CD4-positive, alpha-beta T cell (primary cell): ENCODE measurements at regions not wholly inside any gene's neighbourhood (a gene's known extent, or its start where the extent isn't known, plus 50 kb on each side); places are given as distances from the start of the nearest gene placed in this dataset.

Experiments used
- ATAC-seq: fragments of 200-7000 bp; cut with Tn5 transposase; one replicate; pipeline ENCODE4 v1.10.0; 2022; ENCODE audit warnings: mild to moderate bottlenecking; ENCODE audit not compliant: poor library complexity
- CTCF ChIA-PET: fragments of 350-600 bp; sonication (Branson Sonifier 250); formaldehyde crosslinking; loops from one replicate; lab custom pipeline; 2021; ENCODE audit warnings: antibody characterized with exemption, inconsistent platforms; lab: Charles Lee
- POLR2A ChIA-PET: fragments of 350-600 bp; sonication (Branson Sonifier 250); formaldehyde crosslinking; loops from one replicate; lab custom pipeline; 2021; ENCODE audit warnings: antibody characterized with exemption, inconsistent platforms; lab: Charles Lee
- DNase-seq, 14 experiments: peaks; one replicate each; pipeline ENCODE4 v3.0.0-alpha.2; 2013 to 2020; ENCODE audit warnings: mixed read lengths in 2 of 14
- H3K27ac ChIP-seq, 2 donors: one replicate each; pipeline versions ENCODE4 v1.5.1 to v1.7.0; 2013; ENCODE audit warnings: low read length in 2 of 2, low read depth in 1 of 2, mild to moderate bottlenecking in 1 of 2
- H3K27me3 ChIP-seq, 2 experiments: 1 replicate in 1 of 2; 2 replicates in 1 of 2; pipeline versions ENCODE4 v1.6.1 to v1.7.0; 2013; ENCODE audit warnings: low read length in 2 of 2, control low read depth in 1 of 2, mild to moderate bottlenecking in 1 of 2, moderate library complexity in 1 of 2; ENCODE audit not compliant: insufficient read depth in 2 of 2, control insufficient read depth in 1 of 2
- H3K36me3 ChIP-seq: one replicate; pipeline ENCODE4 v1.6.1; 2013; ENCODE audit warnings: low read length, control low read depth; ENCODE audit not compliant: insufficient read depth
- H3K4me1 ChIP-seq: one replicate; pipeline ENCODE4 v1.6.1; 2013; ENCODE audit warnings: low read length, control low read depth; ENCODE audit not compliant: insufficient read depth
- H3K4me3 ChIP-seq: one replicate; pipeline ENCODE4 v1.5.1; 2013; ENCODE audit warnings: mild to moderate bottlenecking, low read length, moderate library complexity
- H3K9me3 ChIP-seq, 2 experiments: 1 replicate in 1 of 2; 2 replicates in 1 of 2; pipeline versions ENCODE4 v1.6.1 to v1.7.0; 2013; ENCODE audit warnings: low read length in 2 of 2, mild to moderate bottlenecking in 2 of 2, control low read depth in 1 of 2, moderate library complexity in 1 of 2; ENCODE audit not compliant: control insufficient read depth in 1 of 2, insufficient read depth in 1 of 2
- H3K27ac Mint-ChIP-seq: one replicate; pipeline ENCODE4 v1.8.0; 2020; ENCODE audit warnings: mixed read lengths
- H3K27me3 Mint-ChIP-seq: one replicate; pipeline ENCODE4 v1.8.0; 2021; ENCODE audit warnings: mixed read lengths
- H3K36me3 Mint-ChIP-seq: one replicate; pipeline ENCODE4 v1.8.0; 2021; ENCODE audit warnings: low read depth, mixed read lengths
- H3K4me1 Mint-ChIP-seq: one replicate; pipeline ENCODE4 v1.8.0; 2021; ENCODE audit warnings: low read depth, mixed read lengths
- H3K4me3 Mint-ChIP-seq: one replicate; pipeline ENCODE4 v1.8.0; 2020; ENCODE audit warnings: mild to moderate bottlenecking, mixed read lengths
- H3K9me3 Mint-ChIP-seq: one replicate; pipeline ENCODE4 v1.8.0; 2020; ENCODE audit warnings: mixed read lengths
- CTCF ChIP-seq: fragments of 200-600 bp; IDR thresholded peaks from one replicate; pipeline ENCODE4 v1.8.0; 2022; ENCODE audit warnings: antibody characterized with exemption, mild to moderate bottlenecking
- intact Hi-C, 2 experiments: fragments of 100-400 bp; cut with DNase I in 1 of 2; cut with micrococcal nuclease in 1 of 2; formaldehyde crosslinking; loops; one replicate each; pipeline versions ENCODE4 v1.15.1 to v1.9.0; 2023 to 2025; cut with DNase I, micrococcal nuclease

DNA sequence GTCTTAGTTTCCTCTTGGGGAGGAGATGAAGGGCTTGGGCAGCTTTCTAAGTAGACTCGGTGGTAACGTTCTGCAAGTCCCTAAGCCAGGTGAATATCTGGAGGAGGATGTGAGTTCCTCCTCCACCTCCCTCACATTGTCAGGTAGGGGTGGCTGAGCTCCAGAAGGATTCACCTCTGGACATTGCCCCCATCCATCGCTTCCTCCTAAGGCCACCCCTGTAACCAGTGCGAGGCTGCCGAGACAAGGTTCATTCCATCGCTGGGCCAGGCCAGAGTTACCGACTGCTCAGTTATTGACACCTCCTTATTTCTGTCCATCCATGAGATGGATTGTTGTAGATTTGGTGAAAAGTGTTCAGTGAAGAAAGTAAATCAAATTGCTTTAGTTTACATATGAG lies 334.1 kb upstream of the KLF6 start:
- Mint-ChIP-seq H3K27ac (no peak overlapping the region), H3K36me3 (no peaks in the 10 kb centered on the region), H3K4me3 (no peak overlapping the region), H3K27me3 (no peaks in the 10 kb centered on the region), H3K9me3 (no peaks in the 10 kb centered on the region), H3K4me1 (peaks cover 6% of the 10 kb centered on the region)
- CTCF ChIA-PET, result no interaction called here
- Histone ChIP-seq H3K36me3 (no peaks in the 10 kb centered on the region), H3K9me3 (peaks cover 0 to 2% of the 10 kb centered on the region in 2 experiments), H3K27ac (no peak overlapping the region), H3K4me3 (no peak overlapping the region), H3K27me3 (no peaks in the 10 kb centered on the region), H3K4me1 (peaks cover 8% of the 10 kb centered on the region)
- intact Hi-C loops, result no loop called here
- ATAC-seq (no peak), DNase-seq (no peak)
- POLR2A ChIA-PET, result interaction anchor here (0.6 kb wide), 1 partner anchor 139 kb away, joined by 3 read pairs; no protein-coding TSS in a partner anchor
- TF ChIP-seq CTCF, result no peak

DNA sequence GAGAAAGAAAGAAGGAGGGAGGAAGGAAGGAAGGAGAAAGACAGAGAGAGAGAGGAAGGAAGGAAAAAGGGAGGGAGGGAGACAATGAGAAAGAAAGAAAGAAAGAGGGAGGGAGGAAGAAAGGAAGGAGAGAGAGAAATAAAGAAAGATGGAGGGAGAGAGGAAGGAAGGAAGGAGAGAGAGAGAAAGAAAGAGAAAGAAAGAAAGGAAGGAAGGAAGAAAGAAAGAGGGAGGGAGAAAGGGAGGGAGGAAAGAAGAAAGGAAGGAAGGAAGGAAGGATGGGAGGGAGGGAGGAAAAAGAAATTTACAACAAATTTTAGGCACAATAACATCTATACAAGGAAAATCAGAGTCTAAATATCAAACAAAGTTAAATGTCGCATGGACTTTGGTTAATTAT lies 332.6 kb upstream of the KLF6 start:
- Histone ChIP-seq H3K4me3 (no peak overlapping the region), H3K9me3 (no peaks in the 10 kb centered on the region), H3K36me3 (no peaks in the 10 kb centered on the region), H3K27ac (no peak overlapping the region), H3K27me3 (no peaks in the 10 kb centered on the region), H3K4me1 (peaks cover 8% of the 10 kb centered on the region)
- peaks cover 6% of the 10 kb centered on the region for H3K4me1 Mint-ChIP-seq
- no peak for TF ChIP-seq CTCF
- ATAC-seq, result no peak
- no peak overlapping the region for H3K27ac Mint-ChIP-seq
- no peak for DNase-seq
- no peak overlapping the region for H3K4me3 Mint-ChIP-seq
- intact Hi-C loops, result no loop called here
- ChIA-PET CTCF (no interaction called here), POLR2A (no interaction called here)
- no peaks in the 10 kb centered on the region for H3K27me3 Mint-ChIP-seq
- no peaks in the 10 kb centered on the region for H3K36me3 Mint-ChIP-seq
- no peaks in the 10 kb centered on the region for H3K9me3 Mint-ChIP-seq

GRCh38 chr10:4111643-4112042 lies 326.6 kb upstream of the KLF6 start:
- no peaks in the 10 kb centered on the region for H3K9me3 ChIP-seq
- Mint-ChIP-seq H3K27me3 (no peaks in the 10 kb centered on the region), H3K27ac (no peak overlapping the region), H3K36me3 (no peaks in the 10 kb centered on the region), H3K9me3 (no peaks in the 10 kb centered on the region), H3K4me1 (no peaks in the 10 kb centered on the region), H3K4me3 (no peak overlapping the region)
- H3K27ac ChIP-seq, result no peak overlapping the region
- POLR2A ChIA-PET, result no interaction called here
- DNase-seq (no peak), ATAC-seq (no peak)
- no peak overlapping the region for H3K4me3 ChIP-seq
- TF ChIP-seq CTCF, result no peak
- H3K4me1 ChIP-seq, result no peaks in the 10 kb centered on the region
- intact Hi-C loops, result no loop called here
- CTCF ChIA-PET, result interaction anchor here (1.1 to 1.8 kb wide), 2 partner anchors 9 to 12 kb away, joined by 3 to 5 read pairs; no protein-coding TSS in a partner anchor
- no peaks in the 10 kb centered on the region for H3K27me3 ChIP-seq
- no peaks in the 10 kb centered on the region for H3K36me3 ChIP-seq
